ENCODE measurements at regions not wholly inside any gene's neighbourhood (a gene's known extent, or its start where the extent isn't known, plus 50 kb on each side); places are given as distances from the start of the nearest gene placed in this dataset.

DNA sequence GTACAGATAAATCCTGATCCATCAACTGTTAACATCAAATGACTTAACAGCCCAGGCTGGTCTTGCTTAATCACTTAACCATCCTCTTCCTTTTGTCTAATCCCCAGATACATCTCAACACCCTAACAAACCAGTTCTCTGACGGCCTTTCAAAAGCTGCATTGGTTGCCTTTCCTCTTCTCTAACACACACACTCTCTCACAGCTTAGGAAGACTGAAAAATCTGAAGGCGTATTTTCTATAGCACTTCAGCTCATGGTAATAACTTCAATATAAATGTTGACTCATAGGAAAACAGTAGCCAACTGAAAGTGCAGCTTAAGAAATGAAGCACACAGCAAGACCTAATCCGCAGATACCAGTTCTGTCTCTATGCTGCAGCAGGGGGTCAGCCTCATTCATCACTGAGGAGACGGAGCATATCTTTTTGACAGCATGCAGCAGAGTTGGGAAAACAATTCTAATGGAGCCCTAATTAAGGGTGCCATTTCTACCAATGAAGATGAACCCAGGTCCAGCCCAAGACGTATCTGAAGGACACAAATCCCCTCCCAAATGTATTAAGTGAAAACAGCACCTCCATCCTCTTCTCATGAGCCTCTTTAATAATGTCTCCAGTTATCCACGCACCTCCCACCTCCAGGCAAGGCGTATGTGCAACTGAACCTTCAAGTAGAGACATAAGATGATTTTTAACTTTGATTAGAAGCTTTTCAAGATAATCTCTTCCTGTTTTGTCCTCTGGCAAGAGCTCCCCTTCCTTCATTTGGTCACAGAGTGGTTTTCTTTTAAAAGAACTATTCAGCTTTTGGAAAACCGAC lies 211.7 kb upstream of the NFE2L3 start:
- TF ChIP-seq POLR2A (IDR thresholded peaks at IDR 0.05) = no peak
- TF ChIP-seq, protein P1, sequence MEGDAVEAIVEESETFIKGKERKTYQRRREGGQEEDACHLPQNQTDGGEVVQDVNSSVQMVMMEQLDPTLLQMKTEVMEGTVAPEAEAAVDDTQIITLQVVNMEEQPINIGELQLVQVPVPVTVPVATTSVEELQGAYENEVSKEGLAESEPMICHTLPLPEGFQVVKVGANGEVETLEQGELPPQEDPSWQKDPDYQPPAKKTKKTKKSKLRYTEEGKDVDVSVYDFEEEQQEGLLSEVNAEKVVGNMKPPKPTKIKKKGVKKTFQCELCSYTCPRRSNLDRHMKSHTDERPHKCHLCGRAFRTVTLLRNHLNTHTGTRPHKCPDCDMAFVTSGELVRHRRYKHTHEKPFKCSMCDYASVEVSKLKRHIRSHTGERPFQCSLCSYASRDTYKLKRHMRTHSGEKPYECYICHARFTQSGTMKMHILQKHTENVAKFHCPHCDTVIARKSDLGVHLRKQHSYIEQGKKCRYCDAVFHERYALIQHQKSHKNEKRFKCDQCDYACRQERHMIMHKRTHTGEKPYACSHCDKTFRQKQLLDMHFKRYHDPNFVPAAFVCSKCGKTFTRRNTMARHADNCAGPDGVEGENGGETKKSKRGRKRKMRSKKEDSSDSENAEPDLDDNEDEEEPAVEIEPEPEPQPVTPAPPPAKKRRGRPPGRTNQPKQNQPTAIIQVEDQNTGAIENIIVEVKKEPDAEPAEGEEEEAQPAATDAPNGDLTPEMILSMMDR (IDR thresholded peaks at IDR 0.05) = no peak
- no peak for TF ChIP-seq POLR2AphosphoS5 (IDR thresholded peaks at IDR 0.05)

All from gastroesophageal sphincter (tissue), 3 donors.